ENCODE measurements at regions not wholly inside any gene's neighbourhood (a gene's known extent, or its start where the extent isn't known, plus 50 kb on each side); places are given as distances from the start of the nearest gene placed in this dataset.

DNA sequence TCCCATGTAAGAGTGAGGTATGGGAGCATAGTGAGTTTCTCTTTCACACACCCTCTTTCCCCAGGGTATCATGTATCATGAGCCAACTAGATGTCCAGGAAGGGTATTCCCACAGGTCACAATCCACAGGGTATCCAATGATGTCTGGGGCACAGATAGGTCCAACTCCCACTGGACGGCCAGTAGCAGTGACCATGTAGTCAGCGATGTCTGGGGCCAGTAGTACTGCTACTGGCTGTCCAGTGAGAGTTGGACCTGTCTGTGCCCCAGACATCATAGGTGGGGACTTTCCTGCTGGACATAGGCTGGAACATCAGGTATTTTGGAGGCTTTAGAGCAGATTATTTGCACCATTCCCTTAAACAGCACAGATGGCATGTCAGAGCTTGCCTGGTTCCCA lies 352.6 kb upstream of the SGCD start:
- TF ChIP-seq POLR2AphosphoS5 (IDR thresholded peaks at IDR 0.05; ENCODE audit: low read depth, low read length) (no peak), FOXP2 (optimal IDR thresholded peaks at IDR 0.05; ENCODE audit: borderline replicate concordance, extremely low read depth, extremely low read length, insufficient read depth) (no peak), SIN3A (IDR thresholded peaks at IDR 0.05; ENCODE audit: borderline replicate concordance, insufficient read depth, low read length) (no peak)

DNA sequence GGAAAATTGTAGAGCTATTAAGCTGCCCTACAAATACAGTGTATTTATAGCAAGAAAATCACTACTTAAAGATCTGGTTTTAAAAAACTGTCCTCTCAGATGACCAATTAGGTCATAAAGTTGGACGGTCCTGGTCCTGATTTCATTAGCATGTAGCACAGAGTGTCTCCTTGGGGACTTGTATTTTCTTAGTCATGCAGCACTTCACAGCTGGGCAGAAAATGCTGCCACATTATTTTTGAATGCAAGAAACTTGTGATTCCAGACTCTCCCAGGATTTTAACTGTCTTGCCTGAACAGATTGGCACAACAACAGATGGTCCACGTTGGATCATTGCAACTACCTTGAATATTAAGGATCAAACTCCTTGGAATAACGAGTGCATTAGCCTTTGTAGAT lies 348.1 kb upstream of the SGCD start:
- no peak for TF ChIP-seq FOXP2 (optimal IDR thresholded peaks at IDR 0.05; ENCODE audit: borderline replicate concordance, extremely low read depth, extremely low read length, insufficient read depth)
- no peak for TF ChIP-seq POLR2AphosphoS5 (IDR thresholded peaks at IDR 0.05; ENCODE audit: low read depth, low read length)
- no peak for TF ChIP-seq SIN3A (IDR thresholded peaks at IDR 0.05; ENCODE audit: borderline replicate concordance, insufficient read depth, low read length)
- TF ChIP-seq, protein P1, sequence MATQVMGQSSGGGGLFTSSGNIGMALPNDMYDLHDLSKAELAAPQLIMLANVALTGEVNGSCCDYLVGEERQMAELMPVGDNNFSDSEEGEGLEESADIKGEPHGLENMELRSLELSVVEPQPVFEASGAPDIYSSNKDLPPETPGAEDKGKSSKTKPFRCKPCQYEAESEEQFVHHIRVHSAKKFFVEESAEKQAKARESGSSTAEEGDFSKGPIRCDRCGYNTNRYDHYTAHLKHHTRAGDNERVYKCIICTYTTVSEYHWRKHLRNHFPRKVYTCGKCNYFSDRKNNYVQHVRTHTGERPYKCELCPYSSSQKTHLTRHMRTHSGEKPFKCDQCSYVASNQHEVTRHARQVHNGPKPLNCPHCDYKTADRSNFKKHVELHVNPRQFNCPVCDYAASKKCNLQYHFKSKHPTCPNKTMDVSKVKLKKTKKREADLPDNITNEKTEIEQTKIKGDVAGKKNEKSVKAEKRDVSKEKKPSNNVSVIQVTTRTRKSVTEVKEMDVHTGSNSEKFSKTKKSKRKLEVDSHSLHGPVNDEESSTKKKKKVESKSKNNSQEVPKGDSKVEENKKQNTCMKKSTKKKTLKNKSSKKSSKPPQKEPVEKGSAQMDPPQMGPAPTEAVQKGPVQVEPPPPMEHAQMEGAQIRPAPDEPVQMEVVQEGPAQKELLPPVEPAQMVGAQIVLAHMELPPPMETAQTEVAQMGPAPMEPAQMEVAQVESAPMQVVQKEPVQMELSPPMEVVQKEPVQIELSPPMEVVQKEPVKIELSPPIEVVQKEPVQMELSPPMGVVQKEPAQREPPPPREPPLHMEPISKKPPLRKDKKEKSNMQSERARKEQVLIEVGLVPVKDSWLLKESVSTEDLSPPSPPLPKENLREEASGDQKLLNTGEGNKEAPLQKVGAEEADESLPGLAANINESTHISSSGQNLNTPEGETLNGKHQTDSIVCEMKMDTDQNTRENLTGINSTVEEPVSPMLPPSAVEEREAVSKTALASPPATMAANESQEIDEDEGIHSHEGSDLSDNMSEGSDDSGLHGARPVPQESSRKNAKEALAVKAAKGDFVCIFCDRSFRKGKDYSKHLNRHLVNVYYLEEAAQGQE (IDR thresholded peaks at IDR 0.05; ENCODE audit: insufficient read depth in 1 of 2, low read depth in 2 of 2, low read length in 2 of 2), result no peak
- TF ChIP-seq TAF1 (IDR thresholded peaks at IDR 0.05; ENCODE audit: borderline replicate concordance, insufficient read depth, low read length), result no peak

- TF ChIP-seq, protein P1 (IDR thresholded peaks at IDR 0.05; ENCODE audit: insufficient read depth in 1 of 2, low read depth in 2 of 2, low read length in 2 of 2), result no peak
- TF ChIP-seq FOXP2 (optimal IDR thresholded peaks at IDR 0.05; ENCODE audit: borderline replicate concordance, extremely low read depth, extremely low read length, insufficient read depth) (no peak), TAF1 (IDR thresholded peaks at IDR 0.05; ENCODE audit: borderline replicate concordance, insufficient read depth, low read length) (no peak), SIN3A (IDR thresholded peaks at IDR 0.05; ENCODE audit: borderline replicate concordance, insufficient read depth, low read length) (no peak), POLR2AphosphoS5 (IDR thresholded peaks at IDR 0.05; ENCODE audit: low read depth, low read length) (no peak)
Measured at GRCh38 chr5:155982354-155982753, 344.6 kb upstream of the SGCD start.

- TF ChIP-seq FOXP2 (optimal IDR thresholded peaks at IDR 0.05; ENCODE audit: borderline replicate concordance, extremely low read depth, extremely low read length, insufficient read depth) (no peak), POLR2AphosphoS5 (IDR thresholded peaks at IDR 0.05; ENCODE audit: low read depth, low read length) (no peak), TAF1 (IDR thresholded peaks at IDR 0.05; ENCODE audit: borderline replicate concordance, insufficient read depth, low read length) (no peak), SIN3A (IDR thresholded peaks at IDR 0.05; ENCODE audit: borderline replicate concordance, insufficient read depth, low read length) (no peak)
- TF ChIP-seq, protein P1 (IDR thresholded peaks at IDR 0.05; ENCODE audit: insufficient read depth in 1 of 2, low read depth in 2 of 2, low read length in 2 of 2), result no peak
Measured at GRCh38 chr5:155983954-155984353, 343.0 kb upstream of the SGCD start.

DNA sequence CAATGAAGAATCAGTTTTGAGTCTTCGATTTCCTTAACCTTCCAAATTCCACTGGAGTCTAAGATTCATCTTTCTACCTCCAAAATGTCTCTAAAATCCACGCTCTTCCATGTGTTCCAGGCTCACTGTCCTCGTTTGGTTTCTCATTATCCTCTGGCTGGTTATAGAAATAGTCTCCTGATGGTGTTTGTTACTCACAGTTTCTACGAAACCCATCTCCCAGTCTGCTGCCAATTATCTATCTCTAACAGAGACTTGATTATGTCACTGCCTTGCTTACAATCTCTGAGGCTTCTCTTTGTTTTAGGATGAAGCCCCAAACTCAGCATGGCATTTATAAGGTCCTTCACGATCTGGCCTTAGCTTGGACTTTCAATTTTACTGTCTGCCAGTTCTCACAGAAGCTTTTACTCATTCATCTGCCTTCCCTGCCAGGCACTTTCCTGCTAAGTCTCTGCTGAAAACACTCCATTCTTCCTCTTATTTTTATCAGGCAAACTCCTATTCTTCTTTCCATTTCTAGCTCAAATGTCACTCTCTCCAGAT lies 339.6 kb upstream of the SGCD start:
- no peak for TF ChIP-seq FOXP2 (optimal IDR thresholded peaks at IDR 0.05; ENCODE audit: borderline replicate concordance, extremely low read depth, extremely low read length, insufficient read depth)
- no peak for TF ChIP-seq POLR2AphosphoS5 (IDR thresholded peaks at IDR 0.05; ENCODE audit: low read depth, low read length)
- TF ChIP-seq, protein P1 (IDR thresholded peaks at IDR 0.05; ENCODE audit: insufficient read depth in 1 of 2, low read depth in 2 of 2, low read length in 2 of 2), result no peak
- TF ChIP-seq TAF1 (IDR thresholded peaks at IDR 0.05; ENCODE audit: borderline replicate concordance, insufficient read depth, low read length), result no peak
- no peak for TF ChIP-seq SIN3A (IDR thresholded peaks at IDR 0.05; ENCODE audit: borderline replicate concordance, insufficient read depth, low read length)
